ENCODE measurements at regions not wholly inside any gene's neighbourhood (a gene's known extent, or its start where the extent isn't known, plus 50 kb on each side); places are given as distances from the start of the nearest gene placed in this dataset.

DNA sequence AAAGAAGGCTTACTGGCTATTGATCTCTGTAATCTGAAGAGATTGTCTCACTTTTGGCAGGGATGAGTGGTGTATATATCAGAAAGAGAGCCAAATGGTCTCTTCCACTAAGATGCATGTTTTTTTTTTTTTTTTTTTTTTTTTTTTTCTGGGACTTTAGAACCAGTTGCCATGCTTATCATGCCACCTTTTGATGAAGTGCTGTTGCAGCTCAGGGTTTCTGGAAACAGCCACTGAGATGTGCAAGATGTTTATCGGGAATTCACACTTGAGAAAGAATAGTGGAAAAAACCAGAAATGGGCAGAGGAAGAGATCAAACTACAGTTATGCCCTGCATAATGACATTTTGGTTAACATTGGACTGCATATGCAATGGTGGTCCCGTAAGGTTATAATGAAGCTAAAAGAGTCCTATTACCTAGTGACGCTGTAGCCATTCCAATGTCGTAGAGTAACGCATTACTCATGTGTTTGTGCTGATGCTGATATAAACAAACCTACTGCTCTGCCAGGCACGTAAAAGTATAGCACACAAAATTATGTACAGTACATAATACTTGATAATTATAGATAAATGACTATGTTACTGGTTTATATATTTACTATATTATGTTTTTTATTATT, 121.0 kb downstream of the KLF5 start (continued):
- TF ChIP-seq, protein P1, sequence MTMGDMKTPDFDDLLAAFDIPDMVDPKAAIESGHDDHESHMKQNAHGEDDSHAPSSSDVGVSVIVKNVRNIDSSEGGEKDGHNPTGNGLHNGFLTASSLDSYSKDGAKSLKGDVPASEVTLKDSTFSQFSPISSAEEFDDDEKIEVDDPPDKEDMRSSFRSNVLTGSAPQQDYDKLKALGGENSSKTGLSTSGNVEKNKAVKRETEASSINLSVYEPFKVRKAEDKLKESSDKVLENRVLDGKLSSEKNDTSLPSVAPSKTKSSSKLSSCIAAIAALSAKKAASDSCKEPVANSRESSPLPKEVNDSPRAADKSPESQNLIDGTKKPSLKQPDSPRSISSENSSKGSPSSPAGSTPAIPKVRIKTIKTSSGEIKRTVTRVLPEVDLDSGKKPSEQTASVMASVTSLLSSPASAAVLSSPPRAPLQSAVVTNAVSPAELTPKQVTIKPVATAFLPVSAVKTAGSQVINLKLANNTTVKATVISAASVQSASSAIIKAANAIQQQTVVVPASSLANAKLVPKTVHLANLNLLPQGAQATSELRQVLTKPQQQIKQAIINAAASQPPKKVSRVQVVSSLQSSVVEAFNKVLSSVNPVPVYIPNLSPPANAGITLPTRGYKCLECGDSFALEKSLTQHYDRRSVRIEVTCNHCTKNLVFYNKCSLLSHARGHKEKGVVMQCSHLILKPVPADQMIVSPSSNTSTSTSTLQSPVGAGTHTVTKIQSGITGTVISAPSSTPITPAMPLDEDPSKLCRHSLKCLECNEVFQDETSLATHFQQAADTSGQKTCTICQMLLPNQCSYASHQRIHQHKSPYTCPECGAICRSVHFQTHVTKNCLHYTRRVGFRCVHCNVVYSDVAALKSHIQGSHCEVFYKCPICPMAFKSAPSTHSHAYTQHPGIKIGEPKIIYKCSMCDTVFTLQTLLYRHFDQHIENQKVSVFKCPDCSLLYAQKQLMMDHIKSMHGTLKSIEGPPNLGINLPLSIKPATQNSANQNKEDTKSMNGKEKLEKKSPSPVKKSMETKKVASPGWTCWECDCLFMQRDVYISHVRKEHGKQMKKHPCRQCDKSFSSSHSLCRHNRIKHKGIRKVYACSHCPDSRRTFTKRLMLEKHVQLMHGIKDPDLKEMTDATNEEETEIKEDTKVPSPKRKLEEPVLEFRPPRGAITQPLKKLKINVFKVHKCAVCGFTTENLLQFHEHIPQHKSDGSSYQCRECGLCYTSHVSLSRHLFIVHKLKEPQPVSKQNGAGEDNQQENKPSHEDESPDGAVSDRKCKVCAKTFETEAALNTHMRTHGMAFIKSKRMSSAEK (CRISPR knock-in tag; IDR thresholded peaks at IDR 0.05; ENCODE audit: borderline replicate concordance) = no peak
- TF ChIP-seq NFATC4 (CRISPR knock-in tag; IDR thresholded peaks at IDR 0.05) (no peak), GTF2I (CRISPR knock-in tag; conservative IDR thresholded peaks at IDR 0.05) (no peak)
- TF ChIP-seq, protein P2, sequence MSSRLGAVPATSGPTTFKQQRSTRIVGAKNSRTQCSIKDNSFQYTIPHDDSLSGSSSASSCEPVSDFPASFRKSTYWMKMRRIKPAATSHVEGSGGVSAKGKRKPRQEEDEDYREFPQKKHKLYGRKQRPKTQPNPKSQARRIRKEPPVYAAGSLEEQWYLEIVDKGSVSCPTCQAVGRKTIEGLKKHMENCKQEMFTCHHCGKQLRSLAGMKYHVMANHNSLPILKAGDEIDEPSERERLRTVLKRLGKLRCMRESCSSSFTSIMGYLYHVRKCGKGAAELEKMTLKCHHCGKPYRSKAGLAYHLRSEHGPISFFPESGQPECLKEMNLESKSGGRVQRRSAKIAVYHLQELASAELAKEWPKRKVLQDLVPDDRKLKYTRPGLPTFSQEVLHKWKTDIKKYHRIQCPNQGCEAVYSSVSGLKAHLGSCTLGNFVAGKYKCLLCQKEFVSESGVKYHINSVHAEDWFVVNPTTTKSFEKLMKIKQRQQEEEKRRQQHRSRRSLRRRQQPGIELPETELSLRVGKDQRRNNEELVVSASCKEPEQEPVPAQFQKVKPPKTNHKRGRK (CRISPR knock-in tag; IDR thresholded peaks at IDR 0.05; ENCODE audit: borderline replicate concordance) = no peak

DNA sequence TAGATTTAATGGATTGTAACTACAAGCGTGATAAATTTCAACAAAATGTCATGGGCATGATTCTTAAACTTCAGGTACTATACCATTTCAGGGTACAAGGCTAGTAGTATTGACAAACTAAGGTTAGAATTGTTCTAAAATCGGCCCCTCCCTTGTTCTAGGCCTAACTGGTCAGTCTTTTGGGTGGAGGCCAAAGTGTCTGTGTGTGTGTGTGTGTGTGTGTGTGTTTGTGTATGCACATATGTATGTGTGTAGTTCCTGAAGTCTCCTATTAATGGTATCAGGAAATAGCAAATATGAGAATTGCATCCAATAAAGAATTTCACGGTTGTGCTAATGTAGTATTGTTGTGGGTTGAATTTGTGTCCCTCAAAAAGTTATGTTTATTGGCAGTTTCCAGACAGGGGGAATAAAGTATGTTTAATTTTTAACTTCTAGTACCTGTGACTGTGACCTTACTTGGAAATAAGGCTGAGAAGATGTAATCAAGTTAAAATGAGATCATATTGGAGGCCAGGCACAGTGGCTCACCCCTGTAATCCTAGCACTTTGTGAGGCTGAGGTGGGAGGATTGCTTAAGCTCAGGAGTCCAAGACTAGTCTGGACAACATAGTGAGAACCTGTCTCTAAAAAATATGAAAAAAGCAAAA, 119.2 kb downstream of the KLF5 start:
- ChIA-PET CTCF (no interaction called here), POLR2A (no interaction called here)
- Mint-ChIP-seq H3K36me3 (no peaks in the 10 kb centered on the region), H3K9me3 (no peaks in the 10 kb centered on the region), H3K27me3 (ENCODE audit: low read depth) (no peaks in the 10 kb centered on the region), H3K27ac (no peak overlapping the region), H3K4me1 (peaks cover 5% of the 10 kb centered on the region), H3K4me3 (no peak overlapping the region)
- no peak for ATAC-seq
- no peak for DNase-seq (ENCODE audit: low spot score)
- no peak for TF ChIP-seq HMGA2 (CRISPR knock-in tag; IDR thresholded peaks at IDR 0.05)
- no peak for TF ChIP-seq JAZF1 (CRISPR knock-in tag; IDR thresholded peaks at IDR 0.05)
- TF ChIP-seq, protein P3, sequence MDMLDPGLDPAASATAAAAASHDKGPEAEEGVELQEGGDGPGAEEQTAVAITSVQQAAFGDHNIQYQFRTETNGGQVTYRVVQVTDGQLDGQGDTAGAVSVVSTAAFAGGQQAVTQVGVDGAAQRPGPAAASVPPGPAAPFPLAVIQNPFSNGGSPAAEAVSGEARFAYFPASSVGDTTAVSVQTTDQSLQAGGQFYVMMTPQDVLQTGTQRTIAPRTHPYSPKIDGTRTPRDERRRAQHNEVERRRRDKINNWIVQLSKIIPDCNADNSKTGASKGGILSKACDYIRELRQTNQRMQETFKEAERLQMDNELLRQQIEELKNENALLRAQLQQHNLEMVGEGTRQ (CRISPR knock-in tag; IDR thresholded peaks at IDR 0.05) = no peak
- TF ChIP-seq CREB1 (CRISPR knock-in tag; IDR thresholded peaks at IDR 0.05) = no peak

DNA sequence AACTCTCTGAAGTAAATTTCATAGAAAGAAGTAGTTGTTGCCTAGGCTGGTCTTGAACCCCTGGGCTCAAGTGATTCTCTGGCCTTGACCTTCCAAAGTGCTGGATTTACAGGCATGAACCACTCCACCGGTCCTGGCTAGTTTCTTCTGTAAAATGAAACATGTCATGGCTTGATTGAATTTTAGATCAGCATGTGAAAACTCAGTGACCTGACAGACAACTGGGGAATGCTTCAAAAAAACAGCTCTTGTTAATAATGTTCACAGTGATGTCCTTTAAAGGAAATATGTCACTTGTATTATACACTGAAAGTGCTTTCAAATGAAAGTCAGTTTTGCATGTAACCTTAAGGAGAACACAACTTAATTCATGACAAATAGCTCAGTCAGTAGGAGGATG, 118.2 kb downstream of the KLF5 start:
- no peak overlapping the region for H3K27ac Mint-ChIP-seq
- no peak for ATAC-seq
- peaks cover 10% of the 10 kb centered on the region for H3K4me1 Mint-ChIP-seq
- no peaks in the 10 kb centered on the region for H3K9me3 Mint-ChIP-seq
- ChIA-PET POLR2A (no interaction called here), CTCF (no interaction called here)
- H3K4me3 Mint-ChIP-seq = no peak overlapping the region
- H3K36me3 Mint-ChIP-seq = no peaks in the 10 kb centered on the region
- no peaks in the 10 kb centered on the region for H3K27me3 Mint-ChIP-seq (ENCODE audit: low read depth)
- no peak for DNase-seq (ENCODE audit: low spot score)
- TF ChIP-seq FOXJ3 (CRISPR knock-in tag; IDR thresholded peaks at IDR 0.05; ENCODE audit: borderline replicate concordance) = no peak
- TF ChIP-seq, protein P4, sequence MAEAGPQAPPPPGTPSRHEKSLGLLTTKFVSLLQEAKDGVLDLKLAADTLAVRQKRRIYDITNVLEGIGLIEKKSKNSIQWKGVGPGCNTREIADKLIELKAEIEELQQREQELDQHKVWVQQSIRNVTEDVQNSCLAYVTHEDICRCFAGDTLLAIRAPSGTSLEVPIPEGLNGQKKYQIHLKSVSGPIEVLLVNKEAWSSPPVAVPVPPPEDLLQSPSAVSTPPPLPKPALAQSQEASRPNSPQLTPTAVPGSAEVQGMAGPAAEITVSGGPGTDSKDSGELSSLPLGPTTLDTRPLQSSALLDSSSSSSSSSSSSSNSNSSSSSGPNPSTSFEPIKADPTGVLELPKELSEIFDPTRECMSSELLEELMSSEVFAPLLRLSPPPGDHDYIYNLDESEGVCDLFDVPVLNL (CRISPR knock-in tag; IDR thresholded peaks at IDR 0.05; ENCODE audit: borderline replicate concordance, low read depth) = no peak
- no peak for TF ChIP-seq IRF2 (CRISPR knock-in tag; IDR thresholded peaks at IDR 0.05; ENCODE audit: borderline replicate concordance, low read depth)
- TF ChIP-seq, protein P5, sequence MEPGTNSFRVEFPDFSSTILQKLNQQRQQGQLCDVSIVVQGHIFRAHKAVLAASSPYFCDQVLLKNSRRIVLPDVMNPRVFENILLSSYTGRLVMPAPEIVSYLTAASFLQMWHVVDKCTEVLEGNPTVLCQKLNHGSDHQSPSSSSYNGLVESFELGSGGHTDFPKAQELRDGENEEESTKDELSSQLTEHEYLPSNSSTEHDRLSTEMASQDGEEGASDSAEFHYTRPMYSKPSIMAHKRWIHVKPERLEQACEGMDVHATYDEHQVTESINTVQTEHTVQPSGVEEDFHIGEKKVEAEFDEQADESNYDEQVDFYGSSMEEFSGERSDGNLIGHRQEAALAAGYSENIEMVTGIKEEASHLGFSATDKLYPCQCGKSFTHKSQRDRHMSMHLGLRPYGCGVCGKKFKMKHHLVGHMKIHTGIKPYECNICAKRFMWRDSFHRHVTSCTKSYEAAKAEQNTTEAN (CRISPR knock-in tag; IDR thresholded peaks at IDR 0.05) = no peak
- no peak for TF ChIP-seq ZNF317 (CRISPR knock-in tag; IDR thresholded peaks at IDR 0.05; ENCODE audit: borderline replicate concordance, low read depth)
- no peak for TF ChIP-seq TCF7 (CRISPR knock-in tag; IDR thresholded peaks at IDR 0.05; ENCODE audit: low read depth)
- no peak for TF ChIP-seq TEAD1 (CRISPR knock-in tag; IDR thresholded peaks at IDR 0.05)
- TF ChIP-seq GTF2I (CRISPR knock-in tag; conservative IDR thresholded peaks at IDR 0.05) = no peak
- TF ChIP-seq EMX1 (CRISPR knock-in tag; IDR thresholded peaks at IDR 0.05) = no peak
- TF ChIP-seq, protein P6, sequence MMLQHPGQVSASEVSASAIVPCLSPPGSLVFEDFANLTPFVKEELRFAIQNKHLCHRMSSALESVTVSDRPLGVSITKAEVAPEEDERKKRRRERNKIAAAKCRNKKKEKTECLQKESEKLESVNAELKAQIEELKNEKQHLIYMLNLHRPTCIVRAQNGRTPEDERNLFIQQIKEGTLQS (CRISPR knock-in tag; conservative IDR thresholded peaks at IDR 0.05) = no peak
- TF ChIP-seq CREM (CRISPR knock-in tag; IDR thresholded peaks at IDR 0.05) = no peak
- TF ChIP-seq, protein P7, sequence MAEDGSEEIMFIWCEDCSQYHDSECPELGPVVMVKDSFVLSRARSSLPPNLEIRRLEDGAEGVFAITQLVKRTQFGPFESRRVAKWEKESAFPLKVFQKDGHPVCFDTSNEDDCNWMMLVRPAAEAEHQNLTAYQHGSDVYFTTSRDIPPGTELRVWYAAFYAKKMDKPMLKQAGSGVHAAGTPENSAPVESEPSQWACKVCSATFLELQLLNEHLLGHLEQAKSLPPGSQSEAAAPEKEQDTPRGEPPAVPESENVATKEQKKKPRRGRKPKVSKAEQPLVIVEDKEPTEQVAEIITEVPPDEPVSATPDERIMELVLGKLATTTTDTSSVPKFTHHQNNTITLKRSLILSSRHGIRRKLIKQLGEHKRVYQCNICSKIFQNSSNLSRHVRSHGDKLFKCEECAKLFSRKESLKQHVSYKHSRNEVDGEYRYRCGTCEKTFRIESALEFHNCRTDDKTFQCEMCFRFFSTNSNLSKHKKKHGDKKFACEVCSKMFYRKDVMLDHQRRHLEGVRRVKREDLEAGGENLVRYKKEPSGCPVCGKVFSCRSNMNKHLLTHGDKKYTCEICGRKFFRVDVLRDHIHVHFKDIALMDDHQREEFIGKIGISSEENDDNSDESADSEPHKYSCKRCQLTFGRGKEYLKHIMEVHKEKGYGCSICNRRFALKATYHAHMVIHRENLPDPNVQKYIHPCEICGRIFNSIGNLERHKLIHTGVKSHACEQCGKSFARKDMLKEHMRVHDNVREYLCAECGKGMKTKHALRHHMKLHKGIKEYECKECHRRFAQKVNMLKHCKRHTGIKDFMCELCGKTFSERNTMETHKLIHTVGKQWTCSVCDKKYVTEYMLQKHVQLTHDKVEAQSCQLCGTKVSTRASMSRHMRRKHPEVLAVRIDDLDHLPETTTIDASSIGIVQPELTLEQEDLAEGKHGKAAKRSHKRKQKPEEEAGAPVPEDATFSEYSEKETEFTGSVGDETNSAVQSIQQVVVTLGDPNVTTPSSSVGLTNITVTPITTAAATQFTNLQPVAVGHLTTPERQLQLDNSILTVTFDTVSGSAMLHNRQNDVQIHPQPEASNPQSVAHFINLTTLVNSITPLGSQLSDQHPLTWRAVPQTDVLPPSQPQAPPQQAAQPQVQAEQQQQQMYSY (CRISPR knock-in tag; IDR thresholded peaks at IDR 0.05) = no peak

All from WTC11 (cell line).